H9 (cell line): ENCODE measurements at regions not wholly inside any gene's neighbourhood (a gene's known extent, or its start where the extent isn't known, plus 50 kb on each side); places are given as distances from the start of the nearest gene placed in this dataset.

ENCODE experiments used
- DNase-seq: peaks from one replicate; pipeline ENCODE4 v3.0.0-alpha.2; 2017
- H2AFZ ChIP-seq: one replicate; pipeline ENCODE4 v1.6.1; 2013; ENCODE audit warnings: mild to moderate bottlenecking, low read length, control low read depth, moderate library complexity
- H2AK5ac ChIP-seq: 2 replicates; pipeline ENCODE4 v1.6.1; 2013; ENCODE audit warnings: low read length, control low read depth, mixed read lengths; ENCODE audit not compliant: insufficient read length
- H2BK120ac ChIP-seq: one replicate; pipeline ENCODE4 v1.6.1; 2013; ENCODE audit warnings: low read depth, mild to moderate bottlenecking, low read length, control low read depth, inconsistent platforms; ENCODE audit not compliant: poor library complexity, severe bottlenecking
- H2BK12ac ChIP-seq: 2 replicates; pipeline ENCODE4 v1.6.1; 2013; ENCODE audit warnings: low read length, control low read depth, mixed read lengths, low read depth; ENCODE audit not compliant: insufficient read length
- H2BK15ac ChIP-seq: 2 replicates; pipeline ENCODE4 v1.6.1; 2013; ENCODE audit warnings: low read depth, low read length, control low read depth
- H2BK20ac ChIP-seq: one replicate; pipeline ENCODE4 v1.6.1; 2013; ENCODE audit warnings: low read depth, mild to moderate bottlenecking, low read length, control low read depth, inconsistent platforms; ENCODE audit not compliant: poor library complexity, severe bottlenecking
- H2BK5ac ChIP-seq: 2 replicates; pipeline ENCODE4 v1.6.1; 2013; ENCODE audit warnings: low read length, control low read depth, mixed read lengths; ENCODE audit not compliant: insufficient read length
- H3K14ac ChIP-seq: 2 replicates; pipeline ENCODE4 v1.6.1; 2013; ENCODE audit warnings: low read length, control low read depth; ENCODE audit not compliant: insufficient read depth
- H3K18ac ChIP-seq: 2 replicates; pipeline ENCODE4 v1.6.1; 2013; ENCODE audit warnings: low read depth, mild to moderate bottlenecking, mixed read lengths, low read length, control low read depth; ENCODE audit not compliant: insufficient read length
- H3K23ac ChIP-seq: 2 replicates; pipeline ENCODE4 v1.6.1; 2013; ENCODE audit warnings: low read length, control low read depth, mixed read lengths, low read depth; ENCODE audit not compliant: insufficient read length
- H3K23me2 ChIP-seq: 2 replicates; pipeline ENCODE4 v1.6.1; 2013; ENCODE audit warnings: low read depth, mild to moderate bottlenecking, mixed read lengths, low read length, control low read depth; ENCODE audit not compliant: insufficient read length, poor library complexity, severe bottlenecking
- H3K27ac ChIP-seq: 2 replicates; pipeline ENCODE4 v1.5.1; 2013; ENCODE audit warnings: low read length, control low read depth, mixed read lengths, low read depth; ENCODE audit not compliant: insufficient read length
- H3K27me3 ChIP-seq: 2 replicates; pipeline ENCODE4 v1.6.1; 2013; ENCODE audit warnings: low read length, control low read depth, inconsistent platforms; ENCODE audit not compliant: insufficient read depth
- H3K4ac ChIP-seq: 2 replicates; pipeline ENCODE4 v1.6.1; 2013; ENCODE audit warnings: low read depth, mild to moderate bottlenecking, control low read depth, inconsistent platforms, low read length, moderate library complexity
- H3K4me1 ChIP-seq: 2 replicates; pipeline ENCODE4 v1.6.1; 2013; ENCODE audit warnings: low read length, control low read depth, inconsistent platforms; ENCODE audit not compliant: insufficient read depth
- H3K4me2 ChIP-seq: 2 replicates; pipeline ENCODE4 v1.6.1; 2013; ENCODE audit warnings: low read length, control low read depth, mixed read lengths; ENCODE audit not compliant: insufficient read length, insufficient read depth
- H3K56ac ChIP-seq: 2 replicates; pipeline ENCODE4 v1.6.1; 2013; ENCODE audit warnings: low read depth, mild to moderate bottlenecking, mixed read lengths, low read length, control low read depth; ENCODE audit not compliant: insufficient read length
- H3K79me1 ChIP-seq: 2 replicates; pipeline ENCODE4 v1.6.1; 2013; ENCODE audit warnings: low read depth, mild to moderate bottlenecking, moderate library complexity, low read length, control low read depth, inconsistent platforms; ENCODE audit not compliant: insufficient read depth, poor library complexity, severe bottlenecking
- H3K79me2 ChIP-seq: 2 replicates; pipeline ENCODE4 v1.6.1; 2013; ENCODE audit warnings: low read length, control low read depth, inconsistent platforms; ENCODE audit not compliant: insufficient read depth
- H3K9ac ChIP-seq: 2 replicates; pipeline ENCODE4 v1.6.1; 2013; ENCODE audit warnings: low read length, control low read depth, mixed read lengths; ENCODE audit not compliant: insufficient read length; ENCODE audit errors: extremely low read depth
- H3K9me3 ChIP-seq: one replicate; pipeline ENCODE4 v1.6.1; 2013; ENCODE audit warnings: low read depth, low read length, inconsistent platforms; ENCODE audit not compliant: control insufficient read depth
- H3T11ph ChIP-seq: one replicate; pipeline ENCODE4 v1.6.1; 2013; ENCODE audit warnings: mild to moderate bottlenecking, low read length, control low read depth, inconsistent platforms
- H4K20me1 ChIP-seq: one replicate; pipeline ENCODE4 v1.6.1; 2013; ENCODE audit not compliant: control insufficient read depth, insufficient read length, insufficient read depth
- H4K5ac ChIP-seq: 2 replicates; pipeline ENCODE4 v1.6.1; 2013; ENCODE audit warnings: low read depth, mild to moderate bottlenecking, mixed read lengths, low read length, control low read depth; ENCODE audit not compliant: insufficient read length
- H4K8ac ChIP-seq: replicated peaks from 2 replicates; pipeline ENCODE4 v1.6.1; 2013; ENCODE audit warnings: low read length, control low read depth, mixed read lengths, low read depth; ENCODE audit not compliant: insufficient read length
- H4K91ac ChIP-seq: 2 replicates; pipeline ENCODE4 v1.6.1; 2013; ENCODE audit warnings: low read depth, mild to moderate bottlenecking, moderate library complexity, mixed read lengths, low read length, control low read depth; ENCODE audit not compliant: insufficient read length
- H3K27ac Mint-ChIP-seq, 3 experiments: 2 replicates in 2 of 3; 3 replicates in 1 of 3; pipeline ENCODE4 v1.8.0; 2020 to 2021; ENCODE audit warnings: mixed read lengths in 3 of 3, mild to moderate bottlenecking in 1 of 3, moderate library complexity in 1 of 3
- H3K27me3 Mint-ChIP-seq: 2 replicates; pipeline ENCODE4 v1.8.0; 2021; ENCODE audit warnings: low read depth, mild to moderate bottlenecking, moderate library complexity, mixed read lengths
- H3K36me3 Mint-ChIP-seq, 3 experiments: 2 replicates in 2 of 3; 3 replicates in 1 of 3; pipeline ENCODE4 v1.8.0; 2020 to 2021; ENCODE audit warnings: low read depth in 3 of 3, mixed read lengths in 3 of 3; ENCODE audit not compliant: insufficient read depth in 1 of 3
- H3K4me1 Mint-ChIP-seq, 2 experiments: 2 replicates each; pipeline ENCODE4 v1.8.0; 2020; ENCODE audit warnings: mixed read lengths in 2 of 2
- H3K4me3 Mint-ChIP-seq, 2 experiments: 2 replicates in 1 of 2; 3 replicates in 1 of 2; pipeline ENCODE4 v1.8.0; 2020 to 2021; ENCODE audit warnings: mild to moderate bottlenecking in 2 of 2, mixed read lengths in 2 of 2, moderate library complexity in 1 of 2
- H3K9me3 Mint-ChIP-seq, 2 experiments: 2 replicates in 1 of 2; 3 replicates in 1 of 2; pipeline ENCODE4 v1.8.0; 2020; ENCODE audit warnings: mild to moderate bottlenecking in 2 of 2, mixed read lengths in 2 of 2, moderate library complexity in 1 of 2
- CTCF ChIP-seq: fragments of 200-600 bp; sonication (generic); conservative IDR thresholded peaks from 3 replicates; pipeline ENCODE4 v1.8.0; 2021; ENCODE audit warnings: antibody characterized with exemption, mild to moderate bottlenecking
- WGBS: extraction: QIAGEN DNeasy Blood & Tissue Kit; methylation state at CpG from one replicate; pipeline ENCODE4 v1.1.7; 2013; ENCODE audit warnings: missing lambda C conversion rate, low lambda C conversion rate, mixed read lengths; ENCODE audit not compliant: insufficient read length; ENCODE audit errors: extremely low coverage; 5-methylcytosine and 5-hydroxymethylcytosine counted together

- H2BK20ac ChIP-seq: no peak overlapping the region
- Mint-ChIP-seq H3K4me1 (peaks cover 2 to 7% of the 10 kb centered on the region in 2 experiments; a peak in 3 of 4 replicates), H3K27me3 (peaks cover 3% of the 10 kb centered on the region), H3K9me3 (no peaks in the 10 kb centered on the region), H3K4me3 (no peak overlapping the region), H3K27ac (no peak overlapping the region), H3K36me3 (no peaks in the 10 kb centered on the region)
- no peak overlapping the region for H3K4me2 ChIP-seq
- H3K14ac ChIP-seq: no peak overlapping the region
- H3K4me1 ChIP-seq: no peaks in the 10 kb centered on the region
- H3K4ac ChIP-seq: no peak overlapping the region
- no peak overlapping the region for H2BK5ac ChIP-seq
- H3K23ac ChIP-seq: no peak overlapping the region
- H3K9ac ChIP-seq: no peak overlapping the region
- no peaks in the 10 kb centered on the region for H3K9me3 ChIP-seq
- H3K79me2 ChIP-seq: no peaks in the 10 kb centered on the region
- H3K18ac ChIP-seq: no peak overlapping the region
- no peak for TF ChIP-seq CTCF
- H3T11ph ChIP-seq: no peak overlapping the region
- H3K23me2 ChIP-seq: no peaks in the 10 kb centered on the region
- H4K8ac ChIP-seq: no peak overlapping the region
- no peaks in the 10 kb centered on the region for H4K20me1 ChIP-seq
- H4K5ac ChIP-seq: no peak overlapping the region
- H3K79me1 ChIP-seq: no peaks in the 10 kb centered on the region
- no peak overlapping the region for H2AK5ac ChIP-seq
- H4K91ac ChIP-seq: no peak overlapping the region
- no CpG with 5 or more reads among the region's 3 CpGs for WGBS
- no peak overlapping the region for H3K56ac ChIP-seq
- H3K27ac ChIP-seq: no peak overlapping the region
- H2BK12ac ChIP-seq: no peak overlapping the region
- H3K27me3 ChIP-seq: no peaks in the 10 kb centered on the region
- DNase-seq: no peak
- no peak overlapping the region for H2BK15ac ChIP-seq
- no peak overlapping the region for H2AFZ ChIP-seq
- no peak overlapping the region for H2BK120ac ChIP-seq
Measured at GRCh38 chr12:68467514-68467913, 135.4 kb upstream of the MDM1 start.
